Naive thymus-derived CD4-positive, alpha-beta T cell (primary cell): ENCODE measurements at regions not wholly inside any gene's neighbourhood (a gene's known extent, or its start where the extent isn't known, plus 50 kb on each side); places are given as distances from the start of the nearest gene placed in this dataset.

Experiments used
- ATAC-seq: fragments of 150-1000 bp; cut with Tn5 transposase; 2 replicates; pipeline ENCODE4 v1.10.0; 2021; ENCODE audit warnings: mild to moderate bottlenecking, moderate library complexity
- CTCF ChIA-PET: fragments of 350-600 bp; sonication (Branson Sonifier 250); formaldehyde crosslinking; loops from one replicate; lab custom pipeline; 2021; ENCODE audit warnings: antibody characterized with exemption; lab: Charles Lee
- POLR2A ChIA-PET: fragments of 350-600 bp; sonication (Branson Sonifier 250); formaldehyde crosslinking; loops from one replicate; lab custom pipeline; 2021; ENCODE audit warnings: antibody characterized with exemption, inconsistent platforms; lab: Charles Lee
- DNase-seq, 9 donors: peaks; one replicate each; pipeline versions ENCODE4 v3.0.0 to v3.0.0-alpha.2; 2020 to 2022; ENCODE audit warnings: mixed read lengths in 1 of 9
- H3K27ac ChIP-seq: one replicate; pipeline ENCODE4 v1.7.0; 2013; ENCODE audit warnings: mild to moderate bottlenecking, low read depth, low read length, moderate library complexity
- H3K27me3 ChIP-seq, 2 donors: one replicate each; pipeline ENCODE4 v1.7.0; 2013; ENCODE audit warnings: low read length in 2 of 2, mild to moderate bottlenecking in 2 of 2, moderate library complexity in 2 of 2; ENCODE audit not compliant: control insufficient read depth in 2 of 2, insufficient read depth in 2 of 2
- H3K36me3 ChIP-seq, 3 experiments: 1 replicate in 2 of 3; 2 replicates in 1 of 3; pipeline ENCODE4 v1.7.0; 2013; ENCODE audit warnings: low read length in 3 of 3, mild to moderate bottlenecking in 3 of 3, moderate library complexity in 1 of 3; ENCODE audit not compliant: insufficient read depth in 3 of 3, control insufficient read depth in 2 of 3
- H3K4me1 ChIP-seq, 2 donors: one replicate each; pipeline ENCODE4 v1.7.0; 2013; ENCODE audit warnings: low read length in 2 of 2, mild to moderate bottlenecking in 2 of 2, moderate library complexity in 1 of 2; ENCODE audit not compliant: control insufficient read depth in 2 of 2, insufficient read depth in 2 of 2
- H3K4me3 ChIP-seq: 2 replicates; pipeline ENCODE4 v1.7.0; 2013; ENCODE audit warnings: mild to moderate bottlenecking, low read length
- H3K9me3 ChIP-seq, 3 experiments: 1 replicate in 2 of 3; 2 replicates in 1 of 3; pipeline ENCODE4 v1.7.0; 2013; ENCODE audit warnings: low read length in 3 of 3; ENCODE audit not compliant: control insufficient read depth in 2 of 3
- H3K27ac Mint-ChIP-seq, 9 donors: one replicate each; pipeline ENCODE4 v1.8.0; 2020 to 2022; ENCODE audit warnings: mixed read lengths in 9 of 9, mild to moderate bottlenecking in 8 of 9, moderate library complexity in 5 of 9, inconsistent platforms in 2 of 9
- H3K27me3 Mint-ChIP-seq, 5 donors: one replicate each; pipeline ENCODE4 v1.8.0; 2021 to 2022; ENCODE audit warnings: mixed read lengths in 5 of 5, mild to moderate bottlenecking in 1 of 5
- H3K36me3 Mint-ChIP-seq, 5 donors: one replicate each; pipeline ENCODE4 v1.8.0; 2020 to 2022; ENCODE audit warnings: mixed read lengths in 5 of 5, mild to moderate bottlenecking in 3 of 5, inconsistent platforms in 1 of 5
- H3K4me1 Mint-ChIP-seq, 7 donors: one replicate each; pipeline ENCODE4 v1.8.0; 2020 to 2022; ENCODE audit warnings: mixed read lengths in 7 of 7, mild to moderate bottlenecking in 3 of 7, inconsistent platforms in 1 of 7
- H3K4me3 Mint-ChIP-seq, 10 donors: one replicate each; pipeline ENCODE4 v1.8.0; 2020 to 2022; ENCODE audit warnings: mild to moderate bottlenecking in 10 of 10, mixed read lengths in 10 of 10, moderate library complexity in 6 of 10, inconsistent platforms in 2 of 10
- H3K9me3 Mint-ChIP-seq, 11 donors: one replicate each; pipeline ENCODE4 v1.8.0; 2020 to 2022; ENCODE audit warnings: mixed read lengths in 11 of 11, mild to moderate bottlenecking in 4 of 11, inconsistent platforms in 1 of 11, moderate library complexity in 1 of 11
- intact Hi-C, 2 donors: fragments of 100-400 bp; cut with micrococcal nuclease; formaldehyde crosslinking; loops; one replicate each; pipeline ENCODE4 v1.15.1; 2023

DNA sequence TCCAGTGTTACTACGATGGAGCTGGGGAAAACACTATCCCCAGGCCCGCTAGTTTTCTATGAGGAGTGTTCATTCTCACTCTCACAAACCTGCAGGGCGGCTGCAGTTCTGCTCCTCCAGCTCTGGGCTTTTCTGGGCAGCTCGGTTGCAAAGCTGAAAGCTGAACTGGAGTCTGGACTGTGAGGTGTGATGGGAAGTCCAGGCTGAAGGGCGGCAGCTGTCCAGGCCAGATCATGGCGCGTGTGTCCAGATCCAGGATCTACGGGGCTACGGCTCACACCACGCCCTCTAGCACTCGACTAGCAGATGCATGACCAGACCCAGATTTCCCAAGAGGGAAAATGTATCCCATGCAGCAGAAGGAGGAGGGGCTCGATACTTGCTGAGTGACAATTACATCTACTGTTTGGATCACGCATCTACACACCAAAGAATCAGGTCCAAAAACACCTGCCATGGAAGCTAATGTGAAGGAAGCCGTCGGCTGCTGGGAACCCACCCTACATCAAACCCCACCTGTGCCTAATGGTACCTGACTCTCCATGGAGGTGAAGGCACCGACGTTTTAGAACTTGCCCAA, 555.0 kb downstream of the BRD1 start:
- no peak for ATAC-seq
- CTCF ChIA-PET: no interaction called here
- Histone ChIP-seq H3K9me3 (no peaks in the 10 kb centered on the region), H3K4me1 (no peaks in the 10 kb centered on the region), H3K4me3 (no peak overlapping the region), H3K36me3 (no peaks in the 10 kb centered on the region), H3K27me3 (no peaks in the 10 kb centered on the region), H3K27ac (no peak overlapping the region)
- H3K4me1 Mint-ChIP-seq: no peaks in the 10 kb centered on the region
- H3K36me3 Mint-ChIP-seq: no peaks in the 10 kb centered on the region
- no peaks in the 10 kb centered on the region for H3K9me3 Mint-ChIP-seq
- H3K27me3 Mint-ChIP-seq: peaks cover 22 to 53% (median 33%) of the 10 kb centered on the region in 5 donors
- H3K4me3 Mint-ChIP-seq: no peak overlapping the region
- POLR2A ChIA-PET: no interaction called here
- no peak for DNase-seq
- H3K27ac Mint-ChIP-seq: no peak overlapping the region
- intact Hi-C loops: no loop called here

DNA sequence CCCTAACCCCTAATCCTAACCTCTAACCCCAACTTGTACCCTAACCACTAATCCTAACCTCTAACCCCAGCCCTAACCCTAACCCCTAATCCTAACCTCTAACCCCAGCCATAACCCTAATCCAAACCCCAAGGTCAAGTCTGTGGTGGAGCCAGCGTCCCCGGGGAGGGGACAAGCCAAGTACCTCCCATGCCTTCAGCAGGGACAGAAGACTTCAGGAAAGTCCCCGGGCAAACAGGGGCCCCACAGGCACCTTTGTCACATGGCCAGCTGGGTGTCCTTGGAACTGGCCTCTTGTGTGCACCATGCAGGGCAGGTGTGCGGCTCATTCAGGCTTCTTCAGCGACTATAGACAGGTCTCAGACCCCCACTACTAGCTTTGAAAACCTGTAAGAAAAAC, 555.8 kb downstream of the BRD1 start:
- Histone ChIP-seq H3K27me3 (no peaks in the 10 kb centered on the region), H3K36me3 (no peaks in the 10 kb centered on the region), H3K4me1 (no peaks in the 10 kb centered on the region), H3K9me3 (no peaks in the 10 kb centered on the region), H3K4me3 (no peak overlapping the region), H3K27ac (no peak overlapping the region)
- peaks cover 0 to 1% (median 0%) of the 10 kb centered on the region in 11 donors for H3K9me3 Mint-ChIP-seq
- H3K27ac Mint-ChIP-seq: no peak overlapping the region
- CTCF ChIA-PET: no interaction called here
- H3K27me3 Mint-ChIP-seq: peaks cover 22 to 56% (median 37%) of the 10 kb centered on the region in 5 donors
- H3K36me3 Mint-ChIP-seq: no peaks in the 10 kb centered on the region
- H3K4me3 Mint-ChIP-seq: no peak overlapping the region
- POLR2A ChIA-PET: no interaction called here
- ATAC-seq: no peak
- intact Hi-C loops: no loop called here
- H3K4me1 Mint-ChIP-seq: no peaks in the 10 kb centered on the region
- DNase-seq: no peak

DNA sequence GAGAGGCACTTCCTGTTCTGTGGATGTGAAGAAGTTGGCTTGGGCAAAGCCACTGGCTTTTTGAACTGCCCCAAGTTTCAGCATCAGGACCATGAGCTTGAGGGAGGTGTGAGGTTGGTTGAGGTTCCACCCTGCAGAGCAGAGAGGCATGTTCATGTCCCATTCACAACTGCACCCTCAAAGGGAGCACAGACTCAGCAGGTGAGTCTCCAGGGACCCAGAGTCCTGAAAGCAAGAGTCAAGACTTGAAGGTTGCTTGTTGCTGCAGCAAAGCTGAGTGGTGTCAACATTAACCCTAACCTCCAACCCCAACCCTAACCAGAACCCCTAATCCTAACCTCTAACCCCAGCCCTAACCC, 556.3 kb downstream of the BRD1 start:
- Histone ChIP-seq H3K36me3 (no peaks in the 10 kb centered on the region), H3K4me1 (no peaks in the 10 kb centered on the region), H3K27me3 (no peaks in the 10 kb centered on the region), H3K4me3 (no peak overlapping the region), H3K27ac (no peak overlapping the region), H3K9me3 (no peaks in the 10 kb centered on the region)
- Mint-ChIP-seq H3K4me3 (no peak overlapping the region), H3K36me3 (no peaks in the 10 kb centered on the region), H3K27ac (no peak overlapping the region), H3K27me3 (peaks cover 22 to 59% (median 37%) of the 10 kb centered on the region in 5 donors), H3K4me1 (no peaks in the 10 kb centered on the region), H3K9me3 (peaks cover 0 to 1% (median 0%) of the 10 kb centered on the region in 11 donors)
- ChIA-PET CTCF (no interaction called here), POLR2A (no interaction called here)
- DNase-seq (no peak), ATAC-seq (no peak)
- intact Hi-C loops: no loop called here

DNA sequence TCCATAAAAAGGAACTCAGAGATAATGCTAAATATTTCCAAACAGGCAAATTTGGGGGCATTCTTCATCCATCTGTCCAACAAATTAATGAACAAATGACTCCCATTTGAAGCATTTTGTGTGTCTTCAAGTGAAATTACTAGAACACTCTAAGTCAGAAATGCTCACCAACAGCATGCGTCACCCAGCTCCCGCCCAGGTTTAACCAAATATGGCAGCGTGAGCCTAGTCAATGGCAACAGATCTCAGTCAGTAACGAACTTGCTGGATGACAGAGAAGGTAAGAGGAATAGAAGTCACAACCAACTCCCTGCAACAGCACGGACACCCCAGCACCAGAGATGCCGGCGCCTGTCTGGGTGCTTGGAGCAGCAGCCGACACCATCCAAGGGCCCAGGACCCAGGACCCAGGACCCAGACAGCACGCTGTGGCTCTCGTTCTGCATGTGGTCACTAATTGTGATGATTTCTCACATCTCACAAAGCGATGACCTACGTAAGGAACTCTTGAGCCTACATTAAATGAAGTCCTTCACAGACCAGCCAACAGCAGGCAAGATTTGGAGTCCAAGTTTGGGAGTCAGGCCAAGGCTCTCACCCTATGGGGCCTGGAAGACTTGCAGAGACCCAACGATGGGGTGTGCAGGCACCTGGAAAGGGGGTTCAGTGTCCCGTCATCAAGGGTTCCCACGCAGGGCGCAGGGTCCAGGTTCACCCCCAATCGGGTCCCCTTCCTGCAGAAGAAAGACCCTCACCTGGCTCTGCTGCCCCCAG, 556.9 kb downstream of the BRD1 start:
- H3K27ac ChIP-seq: no peak overlapping the region
- H3K9me3 Mint-ChIP-seq: peaks cover 0 to 1% (median 0%) of the 10 kb centered on the region in 11 donors
- CTCF ChIA-PET: no interaction called here
- no peaks in the 10 kb centered on the region for H3K27me3 ChIP-seq
- H3K27ac Mint-ChIP-seq: no peak overlapping the region
- H3K36me3 ChIP-seq: no peaks in the 10 kb centered on the region
- H3K9me3 ChIP-seq: no peaks in the 10 kb centered on the region
- intact Hi-C loops: no loop called here
- peaks cover 22 to 59% (median 37%) of the 10 kb centered on the region in 5 donors for H3K27me3 Mint-ChIP-seq
- H3K4me3 Mint-ChIP-seq: no peak overlapping the region
- no peak for ATAC-seq
- H3K4me1 Mint-ChIP-seq: no peaks in the 10 kb centered on the region
- no peaks in the 10 kb centered on the region for H3K4me1 ChIP-seq
- POLR2A ChIA-PET: interaction anchor here (0.6 kb wide), 1 partner anchor 111 kb away, joined by 3 read pairs; no protein-coding TSS in a partner anchor
- no peaks in the 10 kb centered on the region for H3K36me3 Mint-ChIP-seq
- DNase-seq: no peak
- no peak overlapping the region for H3K4me3 ChIP-seq

DNA sequence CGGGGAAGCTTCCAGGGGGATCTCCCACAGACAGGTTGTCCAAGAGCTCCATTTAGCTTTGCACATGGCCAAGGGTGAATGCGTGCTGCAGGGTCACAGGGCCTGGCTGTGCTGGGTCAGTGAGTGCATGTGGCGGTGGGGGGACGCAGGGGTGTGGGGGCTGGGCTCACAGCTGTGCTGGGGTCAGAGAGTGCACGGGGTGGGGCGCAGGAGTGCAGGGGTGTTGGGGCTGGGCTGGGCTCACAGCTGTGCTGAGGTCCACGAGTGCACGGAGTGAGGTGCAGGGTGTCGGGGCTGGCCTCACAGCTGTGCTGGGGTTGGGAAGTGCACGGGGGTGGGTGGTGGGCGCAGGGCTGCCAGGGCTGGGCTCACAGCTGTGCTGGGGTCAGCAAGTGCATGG, 557.7 kb downstream of the BRD1 start:
- Mint-ChIP-seq H3K27ac (no peak overlapping the region), H3K36me3 (no peaks in the 10 kb centered on the region), H3K4me1 (peaks cover 0 to 2% (median 0%) of the 10 kb centered on the region in 7 donors), H3K27me3 (peaks cover 22 to 58% (median 37%) of the 10 kb centered on the region in 5 donors), H3K9me3 (peaks cover 0 to 1% (median 0%) of the 10 kb centered on the region in 11 donors), H3K4me3 (no peak overlapping the region)
- ATAC-seq (no peak), DNase-seq (no peak)
- ChIA-PET POLR2A (no interaction called here), CTCF (no interaction called here)
- Histone ChIP-seq H3K4me1 (no peaks in the 10 kb centered on the region), H3K27me3 (no peaks in the 10 kb centered on the region), H3K27ac (no peak overlapping the region), H3K4me3 (no peak overlapping the region), H3K36me3 (no peaks in the 10 kb centered on the region), H3K9me3 (no peaks in the 10 kb centered on the region)
- intact Hi-C loops: no loop called here

DNA sequence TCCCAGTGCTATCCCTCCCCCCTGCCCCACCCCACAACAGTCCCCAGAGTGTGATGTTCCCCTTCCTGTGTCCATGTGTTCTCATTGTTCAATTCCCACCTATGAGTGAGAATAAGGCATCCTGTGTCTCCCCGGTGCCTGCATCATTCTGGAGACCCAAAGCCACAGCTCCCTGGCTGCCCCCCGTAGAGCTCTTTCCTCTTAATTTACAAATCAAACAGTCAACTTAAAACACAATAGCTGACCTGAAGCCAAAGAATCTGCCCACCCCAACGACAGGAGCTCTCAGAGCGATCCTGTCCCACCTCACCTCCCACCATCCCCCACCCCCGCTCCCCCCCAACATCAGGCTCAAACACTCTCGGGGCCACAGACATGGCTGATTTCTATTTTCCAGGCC, 558.3 kb downstream of the BRD1 start:
- Histone ChIP-seq H3K27me3 (no peaks in the 10 kb centered on the region), H3K4me3 (no peak overlapping the region), H3K4me1 (no peaks in the 10 kb centered on the region), H3K36me3 (no peaks in the 10 kb centered on the region), H3K9me3 (no peaks in the 10 kb centered on the region), H3K27ac (no peak overlapping the region)
- ChIA-PET CTCF (no interaction called here), POLR2A (no interaction called here)
- intact Hi-C loops: no loop called here
- ATAC-seq (no peak), DNase-seq (no peak)
- Mint-ChIP-seq H3K9me3 (peaks cover 0 to 1% (median 0%) of the 10 kb centered on the region in 11 donors), H3K4me3 (no peak overlapping the region), H3K36me3 (no peaks in the 10 kb centered on the region), H3K4me1 (peaks cover 0 to 4% (median 0%) of the 10 kb centered on the region in 7 donors), H3K27ac (no peak overlapping the region), H3K27me3 (peaks cover 22 to 56% (median 41%) of the 10 kb centered on the region in 5 donors)

DNA sequence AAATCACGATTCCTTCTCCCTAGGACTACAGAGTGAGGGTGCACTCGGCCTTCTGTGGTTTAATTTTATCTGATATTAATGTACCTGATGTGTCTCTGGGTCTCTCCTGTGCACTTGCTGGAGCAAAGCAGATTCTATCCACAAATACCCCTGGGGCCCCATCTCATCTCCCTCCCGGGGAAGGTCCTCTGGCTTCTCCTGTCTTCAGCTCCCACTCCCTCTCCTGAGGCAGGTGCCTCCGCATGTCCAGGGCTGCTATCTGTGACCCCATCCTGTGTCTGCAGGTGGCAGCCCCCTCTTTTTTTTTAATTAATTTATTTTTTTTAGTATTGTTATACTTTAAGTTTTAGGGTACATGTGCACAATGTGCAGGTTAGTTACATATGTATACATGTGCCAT, 558.7 kb downstream of the BRD1 start:
- Mint-ChIP-seq H3K36me3 (no peaks in the 10 kb centered on the region), H3K4me1 (peaks cover 0 to 7% (median 0%) of the 10 kb centered on the region in 7 donors), H3K9me3 (peaks cover 0 to 1% (median 0%) of the 10 kb centered on the region in 11 donors), H3K4me3 (no peak overlapping the region), H3K27me3 (peaks cover 22 to 55% (median 43%) of the 10 kb centered on the region in 5 donors), H3K27ac (no peak overlapping the region)
- no peaks in the 10 kb centered on the region for H3K36me3 ChIP-seq
- ChIA-PET CTCF (no interaction called here), POLR2A (no interaction called here)
- DNase-seq (no peak), ATAC-seq (no peak)
- no peak overlapping the region for H3K4me3 ChIP-seq
- H3K27me3 ChIP-seq: no peaks in the 10 kb centered on the region
- no peaks in the 10 kb centered on the region for H3K4me1 ChIP-seq
- no peaks in the 10 kb centered on the region for H3K9me3 ChIP-seq
- H3K27ac ChIP-seq: no peak overlapping the region
- intact Hi-C loops: no loop called here
